ENCODE measurements at regions not wholly inside any gene's neighbourhood (a gene's known extent, or its start where the extent isn't known, plus 50 kb on each side); places are given as distances from the start of the nearest gene placed in this dataset.

- Histone ChIP-seq H3K27ac (no peak overlapping the region), H3K27me3 (no peaks in the 10 kb centered on the region), H3K9me3 (no peaks in the 10 kb centered on the region), H3K4me3 (no peak overlapping the region), H3K4me1 (peaks cover 0 to 35% (median 0%) of the 10 kb centered on the region in 4 donors), H3K36me3 (no peaks in the 10 kb centered on the region)
- TF ChIP-seq POLR2A (IDR thresholded peaks at IDR 0.05), result no peak
- no peak for TF ChIP-seq CTCF (IDR thresholded peaks at IDR 0.05)
- peak in 1 of 3 donors; percentile 61 for DNase-seq
Measured at GRCh38 chr4:56286763-56287162, 100.5 kb downstream of the AASDH start.

- Histone ChIP-seq H3K27ac (peak overlapping the region in 2 of 4 donors; percentile 5 to 43), H3K27me3 (no peaks in the 10 kb centered on the region)
- DNase-seq, result peak in 2 of 3 donors; percentile 61 to 76
Measured at GRCh38 chr4:56283375-56283774, 103.9 kb downstream of the AASDH start.

GRCh38 chr4:56282004-56282403 is 105.3 kb downstream of the AASDH start:
- no peak overlapping the region for H3K4me3 ChIP-seq
- no peak for TF ChIP-seq POLR2A (IDR thresholded peaks at IDR 0.05)
- no peak for TF ChIP-seq CTCF (IDR thresholded peaks at IDR 0.05)
- no peak for DNase-seq
- H3K4me1 ChIP-seq, result peaks cover 0 to 18% (median 0%) of the 10 kb centered on the region in 4 donors
- H3K36me3 ChIP-seq, result no peaks in the 10 kb centered on the region
- H3K9me3 ChIP-seq, result no peaks in the 10 kb centered on the region
- no peaks in the 10 kb centered on the region for H3K27me3 ChIP-seq
- H3K27ac ChIP-seq, result peak overlapping the region in 1 of 4 donors; percentile 43

More at GRCh38 chr4:56283375-56283774, 103.9 kb downstream of the AASDH start:
- Histone ChIP-seq H3K9me3 (no peaks in the 10 kb centered on the region), H3K4me3 (no peak overlapping the region), H3K36me3 (no peaks in the 10 kb centered on the region), H3K4me1 (peaks cover 0 to 24% (median 0%) of the 10 kb centered on the region in 4 donors)
- TF ChIP-seq POLR2A (IDR thresholded peaks at IDR 0.05) (no peak), CTCF (IDR thresholded peaks at IDR 0.05) (no peak)

- no peak for TF ChIP-seq POLR2A (IDR thresholded peaks at IDR 0.05)
- H3K27me3 ChIP-seq, result no peaks in the 10 kb centered on the region
- H3K27ac ChIP-seq, result no peak overlapping the region
- no peaks in the 10 kb centered on the region for H3K9me3 ChIP-seq
- DNase-seq, result peak in 1 of 3 donors; percentile 65
- H3K4me1 ChIP-seq, result peaks cover 0 to 3% (median 0%) of the 10 kb centered on the region in 4 donors
- H3K4me3 ChIP-seq, result no peak overlapping the region
- H3K36me3 ChIP-seq, result no peaks in the 10 kb centered on the region
Measured at GRCh38 chr4:56276547-56276946, 110.7 kb downstream of the AASDH start.

- Histone ChIP-seq H3K4me1 (peaks cover 0 to 10% (median 0%) of the 10 kb centered on the region in 4 donors), H3K4me3 (peak overlapping the region in 3 of 4 donors; percentile 21 to 58 (median 53)), H3K27ac (peak overlapping the region in 3 of 4 donors; percentile 56 to 89 (median 85)), H3K27me3 (no peaks in the 10 kb centered on the region), H3K36me3 (no peaks in the 10 kb centered on the region), H3K9me3 (no peaks in the 10 kb centered on the region)
- no peak for DNase-seq
- no peak for TF ChIP-seq CTCF (IDR thresholded peaks at IDR 0.05)
- TF ChIP-seq POLR2A (IDR thresholded peaks at IDR 0.05), result peak; percentile 35 to 64
Measured at GRCh38 chr4:56273391-56273790, 113.9 kb downstream of the AASDH start.

- H3K4me3 ChIP-seq, result peak overlapping the region in 3 of 4 donors; percentile 21 to 58 (median 53)
- no peak for TF ChIP-seq CTCF (IDR thresholded peaks at IDR 0.05)
- no peak for TF ChIP-seq POLR2A (IDR thresholded peaks at IDR 0.05)
- no peak for DNase-seq
Measured at GRCh38 chr4:56272927-56273326, 114.4 kb downstream of the AASDH start.

More at GRCh38 chr4:56272927-56273326, 114.4 kb downstream of the AASDH start:
- Histone ChIP-seq H3K4me1 (peaks cover 0 to 12% (median 0%) of the 10 kb centered on the region in 4 donors), H3K36me3 (no peaks in the 10 kb centered on the region), H3K27me3 (no peaks in the 10 kb centered on the region), H3K9me3 (no peaks in the 10 kb centered on the region), H3K27ac (peak overlapping the region in 3 of 4 donors; percentile 56 to 89 (median 85))

All from Peyer's patch (tissue), 4 donors.